Activated CD8-positive, alpha-beta memory T cell treated with anti-CD3 and anti-CD28 coated beads for 48 hours (primary cell): ENCODE measurements at regions not wholly inside any gene's neighbourhood (a gene's known extent, or its start where the extent isn't known, plus 50 kb on each side); places are given as distances from the start of the nearest gene placed in this dataset.

Experiments
- DNase-seq, 3 experiments: peaks; one replicate each; pipeline ENCODE4 v3.0.0-alpha.2; 2020; ENCODE audit warnings: low read depth in 2 of 3, low spot score in 2 of 3

DNA sequence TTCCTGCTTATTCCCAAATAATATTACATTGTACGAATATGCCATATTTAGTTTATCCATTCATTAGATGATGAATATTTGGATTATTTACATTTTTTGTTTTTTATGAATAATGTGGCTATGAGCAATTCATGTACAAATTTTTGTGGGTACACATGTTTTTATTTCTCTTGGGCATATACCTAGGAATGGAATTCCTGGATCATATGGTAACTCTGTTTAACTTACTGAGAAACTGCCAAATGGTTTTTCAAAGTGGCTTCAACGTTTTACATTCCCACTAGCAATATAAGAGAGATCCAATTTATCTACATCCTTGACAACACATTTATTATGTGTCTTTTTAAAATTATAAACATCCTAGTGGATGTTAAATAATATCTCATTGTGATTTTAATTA is 362.0 kb upstream of the TMCO5A start:
- DNase-seq, result no peak

DNA sequence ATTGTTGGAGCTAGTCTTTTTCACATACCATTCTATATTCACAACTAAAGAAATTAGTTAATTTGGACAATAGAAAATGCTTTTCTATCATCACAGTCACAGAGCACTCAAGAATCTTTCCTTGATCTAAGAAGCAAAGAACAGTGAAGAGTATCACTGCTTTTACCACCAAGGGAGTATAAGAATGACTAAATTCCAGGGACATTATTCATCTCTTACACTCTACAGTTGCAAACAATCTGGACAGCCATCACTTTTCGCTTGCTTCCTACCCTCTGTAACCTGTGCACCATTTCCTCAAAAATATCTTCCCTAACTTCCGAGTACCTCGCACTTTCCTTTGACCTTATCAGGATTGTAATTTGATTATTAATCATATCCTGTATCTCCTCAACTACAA is 359.5 kb upstream of the TMCO5A start:
- DNase-seq, result no peak

DNA sequence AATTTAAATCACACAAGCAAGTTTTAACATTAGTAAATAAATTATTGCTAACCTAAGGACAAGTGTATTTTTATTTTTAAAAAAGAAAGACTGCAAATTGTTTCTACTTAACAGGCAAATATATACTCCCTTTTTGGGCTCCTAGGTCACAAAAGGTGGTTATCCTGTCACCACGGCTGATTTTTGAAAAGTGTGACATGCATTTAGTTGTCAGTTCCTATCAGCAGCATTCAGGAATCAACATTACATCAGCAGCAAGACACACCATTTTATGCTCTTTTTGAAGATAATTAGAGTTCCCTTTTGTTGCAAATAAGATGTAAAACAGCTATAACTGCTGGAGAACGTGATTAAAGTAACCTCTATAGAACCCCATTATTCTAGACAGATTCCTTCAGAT is 357.5 kb upstream of the TMCO5A start:
- DNase-seq, result no peak

DNA sequence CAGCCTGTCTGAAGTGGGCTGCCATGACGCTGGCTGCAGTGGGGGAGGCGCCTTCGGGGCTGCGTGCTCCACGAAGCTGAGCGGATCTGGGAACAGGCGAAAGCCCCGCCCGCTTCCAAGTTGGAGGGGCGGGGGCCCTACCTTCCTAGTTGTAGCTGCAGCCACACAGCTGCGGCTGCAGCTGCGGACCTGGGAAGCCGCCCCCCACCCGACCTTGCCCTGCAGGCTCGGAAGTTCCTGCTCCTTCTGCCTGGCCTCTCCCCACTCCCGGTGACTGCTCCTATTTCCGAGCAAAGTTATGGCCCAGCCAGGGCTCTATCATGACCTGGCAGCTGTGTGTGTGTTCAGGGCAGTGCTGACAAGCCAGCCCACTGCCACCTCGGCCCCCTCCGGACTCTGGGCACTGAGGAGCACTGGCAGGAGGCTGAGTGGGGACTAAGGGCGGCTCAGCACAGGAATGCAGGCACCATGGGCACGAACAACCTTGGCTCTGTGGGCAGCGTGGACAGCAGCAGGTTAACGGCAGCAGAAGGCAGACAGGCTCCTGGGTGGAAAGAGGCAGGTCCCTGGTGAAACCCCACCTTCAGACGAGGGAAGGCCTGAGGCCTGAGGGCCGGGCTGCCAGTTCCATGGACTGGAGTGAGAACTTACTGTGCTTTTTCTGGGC is 352.4 kb upstream of the TMCO5A start:
- DNase-seq, result no peak

DNA sequence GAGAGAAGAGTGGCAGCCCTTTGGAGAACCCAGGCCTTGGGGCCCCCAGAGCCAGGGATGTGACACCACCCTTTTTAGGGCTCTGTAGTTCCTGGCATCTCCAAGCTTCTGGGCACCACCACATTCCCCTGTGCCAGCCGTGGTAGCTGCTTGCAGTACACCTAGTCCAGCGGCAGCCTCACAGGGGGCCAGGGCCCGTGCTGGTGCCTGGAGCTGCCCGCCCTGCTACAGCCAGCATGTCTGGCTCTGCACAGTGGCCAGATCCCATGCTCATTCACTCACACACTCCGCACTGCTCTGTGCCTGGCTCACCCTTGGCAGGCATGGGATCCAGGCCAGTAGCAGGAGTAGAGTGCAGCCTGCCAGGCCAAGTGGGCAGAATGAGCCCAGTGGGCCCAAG is 351.6 kb upstream of the TMCO5A start:
- DNase-seq, result no peak

DNA sequence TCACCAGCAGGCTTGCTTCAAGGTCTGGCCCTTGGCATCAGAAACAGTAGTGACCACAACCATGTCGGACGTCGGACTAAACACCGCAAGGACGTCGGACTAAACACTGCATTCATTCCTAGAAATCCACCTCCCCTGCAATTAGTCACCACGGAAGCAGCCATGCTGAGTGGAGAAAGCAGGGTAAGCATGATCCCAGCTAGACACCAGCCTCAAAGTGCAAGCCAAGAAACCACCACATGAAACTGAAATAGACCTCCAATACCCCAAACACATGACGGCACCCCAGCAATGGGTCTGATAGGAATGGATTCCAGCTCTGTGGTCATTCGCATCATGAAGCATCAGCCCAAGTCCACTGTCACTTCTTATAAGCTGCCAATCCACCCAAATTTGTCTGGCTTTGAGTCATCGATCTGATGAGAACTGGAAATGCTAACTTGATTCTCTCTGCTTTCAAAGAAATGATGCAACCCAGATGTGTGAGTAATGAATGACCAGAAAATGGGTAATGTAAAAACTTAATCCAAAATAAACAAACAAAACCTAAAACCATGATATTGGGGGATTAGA is 348.3 kb upstream of the TMCO5A start:
- DNase-seq, result no peak

DNA sequence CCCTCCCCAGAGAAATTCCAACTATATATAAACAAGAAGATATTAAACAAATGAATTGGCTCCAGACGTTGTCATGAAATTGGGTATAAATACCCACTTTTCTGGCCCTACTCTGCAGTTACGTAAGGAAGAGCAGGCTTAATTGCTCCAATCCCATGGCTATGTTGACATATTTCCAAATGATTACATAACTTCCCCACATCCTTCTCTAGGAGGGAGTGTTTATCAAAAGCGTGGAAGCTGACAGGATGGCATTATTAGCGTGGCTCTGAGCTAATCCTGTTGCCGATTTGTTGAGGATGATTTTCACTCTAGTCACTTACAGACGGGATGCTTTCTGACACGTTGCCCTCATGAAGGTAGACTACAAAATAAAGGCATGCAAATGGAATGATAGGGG is 347.5 kb upstream of the TMCO5A start:
- no peak for DNase-seq

DNA sequence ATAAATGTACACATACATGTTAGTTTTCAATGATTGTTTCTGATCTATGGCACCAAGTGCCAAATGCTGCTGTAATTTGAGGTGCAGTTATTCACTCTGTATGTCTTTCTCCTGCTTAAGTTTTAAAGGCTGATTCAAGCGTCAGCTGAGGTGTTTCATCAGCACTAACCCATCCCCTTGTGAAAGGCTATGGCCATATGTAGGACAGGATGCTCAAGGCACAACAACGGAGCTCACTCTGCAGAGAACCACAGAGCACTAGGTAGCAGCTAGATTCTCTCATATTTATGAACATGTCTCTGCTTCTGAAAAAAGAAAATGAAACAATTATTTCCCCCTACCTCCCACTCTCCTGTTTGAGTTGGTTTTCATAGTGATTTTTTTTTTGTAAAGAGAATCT is 340.0 kb upstream of the TMCO5A start:
- no peak for DNase-seq

DNA sequence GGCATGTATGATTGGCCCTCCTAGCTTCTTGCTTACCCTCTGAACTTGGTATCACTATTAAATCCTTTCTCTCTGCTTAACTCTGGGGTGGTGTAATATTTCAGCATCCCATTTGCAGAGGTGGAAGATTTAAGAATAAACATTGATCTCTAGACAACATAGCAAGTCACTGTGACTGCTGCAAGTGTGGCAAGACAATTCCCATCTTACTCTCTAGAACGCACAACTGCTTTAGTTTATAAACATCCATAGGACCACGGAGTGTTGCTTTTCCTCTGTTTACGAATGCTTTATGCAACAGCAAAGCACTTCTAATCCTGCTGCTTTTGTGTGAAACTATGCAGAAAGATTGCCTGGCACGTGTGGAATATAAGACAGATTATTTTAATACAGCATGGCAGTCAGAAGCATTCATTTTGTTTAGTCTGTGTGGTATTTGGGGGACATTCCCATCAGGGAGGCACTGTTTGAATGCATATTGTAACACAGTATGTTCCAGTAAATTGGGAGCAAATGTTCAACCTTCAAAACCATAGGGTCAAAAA is 338.9 kb upstream of the TMCO5A start:
- no peak for DNase-seq

DNA sequence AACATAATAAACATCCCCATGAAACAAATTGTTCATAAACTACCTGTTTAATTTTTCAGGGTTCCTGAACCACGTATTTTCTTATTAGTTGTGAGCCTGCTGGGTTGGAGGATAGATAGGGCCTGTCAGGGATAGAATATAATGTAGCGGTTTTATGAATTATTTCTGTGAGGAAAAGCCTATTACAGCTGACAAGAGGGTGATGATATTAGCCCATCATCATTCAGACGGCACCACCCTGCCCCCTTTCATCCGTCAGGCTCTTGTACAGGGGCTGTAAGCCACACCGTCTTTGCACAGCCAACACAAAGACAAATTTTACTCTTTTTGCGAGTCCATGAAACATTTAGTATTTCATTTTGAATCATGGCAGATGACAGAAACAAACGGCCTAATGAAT is 335.3 kb upstream of the TMCO5A start:
- no peak for DNase-seq

DNA sequence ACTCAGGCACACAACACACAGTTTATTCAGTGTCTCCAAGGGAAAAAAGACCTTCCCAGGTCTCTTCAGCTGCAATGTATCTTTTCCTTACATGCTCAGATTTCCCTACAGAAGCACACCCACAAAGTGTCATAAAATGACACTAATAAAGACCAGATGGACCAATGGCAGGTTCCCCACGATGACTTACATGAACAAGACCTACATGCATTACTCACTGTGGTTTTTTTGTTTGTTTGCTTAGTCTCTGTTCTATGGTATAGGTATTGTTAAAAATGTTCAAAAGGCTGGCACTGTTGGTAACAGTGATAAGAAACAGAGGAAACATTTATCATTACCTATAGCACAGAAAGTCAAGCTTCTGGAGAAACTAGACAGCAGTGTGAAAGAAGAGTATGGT is 318.2 kb upstream of the TMCO5A start:
- no peak for DNase-seq

DNA sequence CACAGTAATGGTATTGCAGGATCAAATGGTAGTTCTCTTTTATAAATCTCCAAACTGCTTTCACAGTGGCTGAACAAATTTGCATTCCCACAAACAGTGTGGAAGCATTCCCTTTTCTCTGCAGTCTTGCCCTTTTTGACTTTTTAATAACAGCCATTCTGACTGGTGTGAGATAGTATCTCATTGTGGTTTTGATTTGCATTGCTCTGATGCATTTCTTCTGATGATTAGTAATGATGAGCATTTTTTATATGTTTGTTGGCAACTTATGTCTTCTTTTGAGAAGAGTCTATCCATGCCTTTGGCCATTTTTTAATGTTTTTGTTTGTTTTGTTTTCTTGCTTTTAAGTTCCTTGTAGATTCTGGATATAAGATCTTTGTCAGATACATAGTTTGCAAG is 316.1 kb upstream of the TMCO5A start:
- no peak for DNase-seq

DNA sequence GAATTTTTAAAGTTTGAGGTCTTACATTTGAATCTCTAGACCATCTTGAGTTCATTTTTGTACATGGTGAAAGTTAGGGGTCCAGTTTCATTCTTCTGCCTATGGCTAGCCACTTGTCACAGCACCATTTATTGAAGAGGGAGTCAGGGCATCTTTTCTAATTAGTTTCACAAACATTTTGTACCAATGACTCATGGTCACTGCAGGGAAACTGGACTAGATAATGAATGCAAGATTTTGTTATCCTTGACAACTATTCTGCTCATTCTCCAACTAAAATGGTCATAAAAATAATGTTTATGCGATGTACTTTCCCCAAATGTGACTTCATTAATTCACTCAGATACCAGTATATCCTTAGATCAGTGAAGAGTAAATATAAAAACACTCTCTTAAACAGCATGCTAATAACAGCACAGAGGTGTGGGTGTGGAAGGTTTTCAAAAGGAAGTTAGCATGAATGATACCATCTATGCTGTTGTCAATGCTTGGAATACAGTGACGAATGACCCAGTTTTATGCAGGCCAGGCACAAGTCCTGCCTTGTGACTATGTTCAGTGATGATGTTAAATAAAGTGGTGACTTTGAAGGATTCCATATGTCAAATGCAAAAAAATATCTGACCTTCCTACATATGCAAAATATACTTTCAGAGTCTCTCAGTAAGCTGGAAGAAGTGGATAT is 314.9 kb upstream of the TMCO5A start:
- no peak for DNase-seq

DNA sequence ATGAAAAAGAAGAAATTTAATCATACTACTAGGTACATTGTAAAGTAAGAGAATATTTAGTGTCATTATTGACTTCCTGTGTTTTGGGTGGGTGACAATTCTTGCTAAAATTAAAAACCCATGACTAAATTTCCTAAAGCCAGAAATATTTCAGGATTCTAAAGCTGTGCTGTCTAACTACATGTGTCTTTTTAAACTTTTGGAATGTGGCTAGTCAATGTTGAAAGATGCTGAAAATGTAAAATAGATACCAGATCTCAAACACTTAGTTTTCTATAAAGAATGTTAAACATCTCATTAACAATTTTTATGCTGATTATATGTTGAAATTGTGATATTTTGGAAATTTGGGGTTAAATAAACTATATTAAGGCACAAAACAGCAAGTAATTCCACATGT is 308.9 kb upstream of the TMCO5A start:
- no peak for DNase-seq

DNA sequence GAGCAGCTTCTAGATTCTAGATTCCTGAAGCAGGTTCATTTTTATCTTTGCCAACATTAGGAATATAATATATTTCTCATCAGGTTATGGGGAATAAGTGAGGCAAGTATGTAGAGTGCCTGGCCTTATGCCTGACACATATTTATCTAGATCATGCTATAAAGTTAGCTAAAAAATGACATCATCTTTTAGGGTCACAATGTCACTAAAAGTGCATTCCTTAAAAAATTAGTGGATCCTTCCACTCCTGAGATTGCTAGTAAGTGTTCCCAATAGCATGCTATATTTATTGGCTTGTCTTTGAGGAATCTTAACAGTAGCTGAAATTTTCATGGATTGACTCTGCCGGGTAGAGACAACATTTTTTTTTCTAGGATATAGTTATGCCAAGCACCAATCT is 305.9 kb upstream of the TMCO5A start:
- no peak for DNase-seq

DNA sequence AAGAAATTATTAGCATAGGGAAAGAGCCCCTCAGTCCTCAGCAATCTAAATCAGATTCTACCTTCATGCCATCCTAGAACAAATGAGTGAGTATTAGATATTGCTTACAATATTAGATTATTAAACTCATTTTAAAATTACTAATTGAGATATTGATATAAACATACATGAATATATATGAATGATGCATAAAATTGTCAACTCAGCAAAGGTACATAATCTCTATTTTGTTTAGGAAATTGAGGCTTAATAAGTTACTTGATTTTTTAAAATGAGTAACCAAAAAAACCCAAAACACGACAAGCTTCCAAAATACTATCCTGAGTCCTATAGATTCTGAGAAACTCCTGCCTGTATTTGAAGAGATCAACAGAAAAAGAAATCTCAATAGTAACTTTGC is 297.7 kb upstream of the TMCO5A start:
- DNase-seq, result no peak

DNA sequence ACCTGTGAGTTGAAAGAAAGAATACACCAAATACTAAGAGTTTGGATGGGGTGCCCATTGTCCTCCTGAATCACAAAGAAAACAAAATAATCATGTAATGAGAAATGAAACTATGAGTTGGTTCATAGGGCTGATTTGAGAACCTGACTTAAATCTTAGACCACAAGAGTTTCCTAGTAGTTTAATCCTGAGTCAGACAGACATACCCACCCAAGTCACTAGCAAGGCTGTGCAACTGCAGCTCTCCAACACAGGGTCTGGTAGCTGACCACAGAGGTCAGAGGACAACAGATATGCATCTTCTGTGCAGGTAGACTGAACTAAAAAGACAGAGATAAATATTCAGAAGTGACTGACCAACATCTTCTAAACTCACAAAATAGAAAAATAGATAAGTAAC is 296.3 kb upstream of the TMCO5A start:
- no peak for DNase-seq

DNA sequence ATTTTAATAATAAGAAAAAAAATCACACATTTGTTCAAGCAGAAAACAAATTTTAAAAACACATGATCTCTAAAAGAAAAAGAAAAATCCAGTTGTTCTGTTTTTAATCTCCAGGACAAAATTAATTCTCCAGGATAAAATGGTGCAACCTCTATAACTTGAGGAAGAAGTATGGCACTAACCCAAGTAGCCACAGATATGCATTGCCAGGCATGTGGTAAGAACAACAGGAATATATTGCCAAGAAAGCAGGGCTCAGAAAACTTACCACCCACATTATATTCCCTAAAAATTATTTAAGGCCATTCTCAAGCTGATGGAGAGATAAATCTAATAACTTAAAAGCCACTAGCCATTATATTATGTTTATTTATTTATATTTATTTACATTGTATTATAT is 295.7 kb upstream of the TMCO5A start:
- DNase-seq, result no peak

DNA sequence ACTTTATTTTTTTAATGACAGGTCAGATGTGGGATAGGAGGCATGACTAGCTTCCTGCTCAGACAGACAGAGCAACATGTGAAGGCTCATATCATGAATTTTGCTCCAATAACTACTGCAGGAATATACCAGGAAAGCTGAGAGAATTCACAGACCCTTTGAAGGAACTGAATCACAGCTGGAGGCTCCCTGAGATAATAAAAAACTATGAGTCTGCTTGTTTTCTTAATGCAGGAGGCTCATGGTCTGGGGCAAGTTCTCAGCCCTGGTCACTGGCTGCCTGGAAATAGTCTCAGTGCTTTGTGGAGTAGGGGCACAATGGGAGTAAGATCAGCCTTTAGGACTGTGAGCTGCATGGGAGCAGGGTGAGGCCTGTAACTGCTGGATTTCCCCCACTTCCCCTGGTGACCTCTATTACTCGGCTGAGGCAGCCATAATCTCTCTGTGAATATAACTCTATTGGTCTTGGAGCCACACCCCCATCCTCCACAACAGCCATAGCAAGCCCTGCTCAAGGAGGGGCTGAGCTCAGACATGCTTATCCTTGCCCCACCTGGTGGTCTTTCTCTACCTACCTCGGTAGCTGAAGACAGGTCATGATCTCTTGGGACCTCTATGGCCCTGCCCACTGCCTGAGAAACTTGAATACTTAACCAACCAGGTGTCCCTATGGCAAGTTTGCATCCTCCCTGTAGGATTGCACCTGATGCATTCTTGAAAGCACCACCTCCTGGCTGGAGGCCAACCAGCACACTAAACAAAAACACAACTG is 281.6 kb upstream of the TMCO5A start:
- no peak for DNase-seq

DNA sequence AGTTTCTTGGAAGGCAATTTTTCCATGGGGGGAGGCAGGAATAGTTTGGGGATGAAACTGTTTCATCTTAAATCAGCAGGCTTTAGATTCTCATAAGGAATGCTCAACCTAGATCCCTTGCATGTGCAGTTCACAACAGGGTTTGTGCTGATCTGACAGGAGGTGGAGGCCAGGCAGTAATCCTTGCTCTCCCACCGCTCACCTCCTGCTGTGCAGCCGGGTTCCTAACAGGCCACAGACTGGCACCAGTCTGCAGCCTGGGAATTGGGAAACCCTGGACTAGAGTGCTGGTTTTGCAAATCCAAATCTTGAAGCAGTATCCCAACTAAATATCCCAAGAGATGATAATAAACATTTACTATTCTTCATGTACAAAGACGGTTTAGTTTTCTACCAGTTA is 256.3 kb upstream of the TMCO5A start:
- no peak for DNase-seq

DNA sequence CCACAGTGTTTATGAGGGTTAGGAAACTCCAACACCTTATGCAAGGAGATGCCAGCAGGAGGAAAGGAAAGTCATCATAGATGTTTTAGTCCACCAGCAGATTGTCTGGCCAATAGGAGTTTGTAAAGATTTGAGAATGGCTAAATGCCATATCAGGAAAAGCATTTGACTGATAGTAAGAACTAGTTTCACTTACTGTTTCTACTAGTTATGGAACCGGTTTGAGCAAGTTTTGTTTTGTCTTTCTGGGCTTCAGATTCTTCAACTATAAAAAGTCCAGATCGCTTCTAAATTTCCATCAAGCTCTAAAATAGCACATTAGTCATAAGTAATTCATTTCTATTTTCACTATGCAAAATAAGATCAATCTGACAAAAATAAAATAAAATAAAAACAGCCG is 254.8 kb upstream of the TMCO5A start:
- DNase-seq, result no peak

DNA sequence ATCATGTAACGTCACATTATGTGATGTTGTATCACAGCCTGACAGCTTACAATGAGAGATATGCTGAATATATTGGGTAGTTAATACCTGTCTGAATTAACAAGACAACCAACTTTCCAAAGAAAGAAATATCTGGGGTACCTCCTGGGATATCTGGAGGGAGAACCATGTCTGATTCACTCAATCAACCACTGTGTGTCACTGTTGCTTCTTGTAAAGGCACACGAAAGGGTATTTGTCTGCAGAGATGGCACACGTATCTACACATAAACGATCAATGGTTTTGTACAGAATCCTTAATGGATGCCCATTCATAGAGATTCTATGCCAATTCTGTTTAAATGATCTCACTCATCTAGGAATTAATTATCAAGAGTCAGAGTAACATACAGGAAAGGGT is 252.1 kb upstream of the TMCO5A start:
- no peak for DNase-seq
